NCI-H460 (cell line): ENCODE measurements at regions not wholly inside any gene's neighbourhood (a gene's known extent, or its start where the extent isn't known, plus 50 kb on each side); places are given as distances from the start of the nearest gene placed in this dataset.

Source experiments
- DNase-seq: peaks from one replicate; pipeline ENCODE4 v3.0.0-alpha.2; 2016; ENCODE audit warnings: low read depth; ENCODE audit errors: extremely low read depth

GRCh38 chr2:128523457-128523856 is 204.8 kb upstream of the HS6ST1 start:
- no peak for DNase-seq

GRCh38 chr2:128524183-128524582 is 205.5 kb upstream of the HS6ST1 start:
- DNase-seq = no peak

GRCh38 chr2:128525653-128526052 is 207.0 kb upstream of the HS6ST1 start:
- DNase-seq = no peak

GRCh38 chr2:128526455-128526976 is 207.8 kb upstream of the HS6ST1 start:
- no peak for DNase-seq

GRCh38 chr2:128528133-128528532 is 209.5 kb upstream of the HS6ST1 start:
- no peak for DNase-seq

GRCh38 chr2:128530025-128530573 is 211.4 kb upstream of the HS6ST1 start:
- no peak for DNase-seq

GRCh38 chr2:128531856-128532255 is 213.2 kb upstream of the HS6ST1 start:
- no peak for DNase-seq

GRCh38 chr2:128533101-128533500 is 214.4 kb upstream of the HS6ST1 start:
- no peak for DNase-seq

GRCh38 chr2:128534688-128535392 is 216.2 kb upstream of the HS6ST1 start:
- no peak for DNase-seq

GRCh38 chr2:128535953-128536352 is 217.3 kb upstream of the HS6ST1 start:
- no peak for DNase-seq

- DNase-seq = no peak
Measured at GRCh38 chr2:128536925-128537620, 218.4 kb upstream of the HS6ST1 start.

- DNase-seq = no peak
Measured at GRCh38 chr2:128537646-128538045, 219.0 kb upstream of the HS6ST1 start.

GRCh38 chr2:128538396-128538795 is 219.7 kb upstream of the HS6ST1 start:
- DNase-seq = no peak

GRCh38 chr2:128540670-128541069 is 222.0 kb upstream of the HS6ST1 start:
- no peak for DNase-seq

- DNase-seq = no peak
Measured at GRCh38 chr2:128541448-128541847, 222.8 kb upstream of the HS6ST1 start.

GRCh38 chr2:128543036-128543435 is 224.4 kb upstream of the HS6ST1 start:
- DNase-seq = no peak

- DNase-seq = no peak
Measured at GRCh38 chr2:128543646-128544045, 225.0 kb upstream of the HS6ST1 start.

GRCh38 chr2:128544321-128545037 is 225.8 kb upstream of the HS6ST1 start:
- no peak for DNase-seq

- no peak for DNase-seq
Measured at GRCh38 chr2:128545085-128545484, 226.4 kb upstream of the HS6ST1 start.

GRCh38 chr2:128545829-128546228 is 227.2 kb upstream of the HS6ST1 start:
- no peak for DNase-seq

- no peak for DNase-seq
Measured at GRCh38 chr2:128547667-128548066, 229.0 kb upstream of the HS6ST1 start.
